ENCODE measurements at regions not wholly inside any gene's neighbourhood (a gene's known extent, or its start where the extent isn't known, plus 50 kb on each side); places are given as distances from the start of the nearest gene placed in this dataset.

DNA sequence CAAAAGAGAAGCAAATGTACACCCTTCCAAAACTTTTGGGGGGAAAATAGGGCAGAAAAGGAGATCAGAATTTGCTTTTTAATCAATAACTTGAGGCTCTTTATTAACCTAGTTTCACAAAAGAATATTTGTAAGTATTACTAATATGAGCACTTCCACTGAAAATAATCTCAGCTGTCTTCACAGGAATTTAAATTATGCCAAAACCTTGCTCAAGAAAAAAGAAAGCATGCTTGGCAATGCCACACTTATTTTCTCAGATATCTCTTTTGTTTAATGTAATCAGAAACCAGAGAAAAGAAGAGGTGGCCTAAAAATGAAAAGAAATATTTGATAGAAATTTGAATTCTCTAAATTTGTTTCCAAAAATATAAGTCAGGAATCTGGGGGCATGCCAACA is 234.9 kb upstream of the GPC6 start:
- TF ChIP-seq, protein P1, sequence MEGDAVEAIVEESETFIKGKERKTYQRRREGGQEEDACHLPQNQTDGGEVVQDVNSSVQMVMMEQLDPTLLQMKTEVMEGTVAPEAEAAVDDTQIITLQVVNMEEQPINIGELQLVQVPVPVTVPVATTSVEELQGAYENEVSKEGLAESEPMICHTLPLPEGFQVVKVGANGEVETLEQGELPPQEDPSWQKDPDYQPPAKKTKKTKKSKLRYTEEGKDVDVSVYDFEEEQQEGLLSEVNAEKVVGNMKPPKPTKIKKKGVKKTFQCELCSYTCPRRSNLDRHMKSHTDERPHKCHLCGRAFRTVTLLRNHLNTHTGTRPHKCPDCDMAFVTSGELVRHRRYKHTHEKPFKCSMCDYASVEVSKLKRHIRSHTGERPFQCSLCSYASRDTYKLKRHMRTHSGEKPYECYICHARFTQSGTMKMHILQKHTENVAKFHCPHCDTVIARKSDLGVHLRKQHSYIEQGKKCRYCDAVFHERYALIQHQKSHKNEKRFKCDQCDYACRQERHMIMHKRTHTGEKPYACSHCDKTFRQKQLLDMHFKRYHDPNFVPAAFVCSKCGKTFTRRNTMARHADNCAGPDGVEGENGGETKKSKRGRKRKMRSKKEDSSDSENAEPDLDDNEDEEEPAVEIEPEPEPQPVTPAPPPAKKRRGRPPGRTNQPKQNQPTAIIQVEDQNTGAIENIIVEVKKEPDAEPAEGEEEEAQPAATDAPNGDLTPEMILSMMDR (IDR thresholded peaks at IDR 0.05; ENCODE audit: low read length) = no peak
- no peak for TF ChIP-seq EZH2 (IDR thresholded peaks at IDR 0.05; ENCODE audit: borderline replicate concordance, low read length)

Data from OCI-LY1 (cell line).